ENCODE measurements at regions not wholly inside any gene's neighbourhood (a gene's known extent, or its start where the extent isn't known, plus 50 kb on each side); places are given as distances from the start of the nearest gene placed in this dataset.

GRCh38 chr2:108079736-108080135 is 93.4 kb downstream of the SLC5A7 start:
- DNase-seq (ENCODE audit: low read depth, low spot score), result no peak
- no peak for TF ChIP-seq CTCF (IDR thresholded peaks at IDR 0.05; ENCODE audit: low read depth, low read length)
- in situ Hi-C loops (cut with HindIII; ENCODE audit: low sequenced_read_pairs), result no loop called here
- no peak overlapping the region for H3K4me3 ChIP-seq (ENCODE audit: low read depth, low read length)

- TF ChIP-seq CTCF (IDR thresholded peaks at IDR 0.05; ENCODE audit: low read depth, low read length), result no peak
- H3K4me3 ChIP-seq (ENCODE audit: low read depth, low read length), result no peak overlapping the region
- no peak for DNase-seq (ENCODE audit: low read depth, low spot score)
- in situ Hi-C loops (cut with HindIII; ENCODE audit: low sequenced_read_pairs), result no loop called here
Observed at GRCh38 chr2:108080177-108080576, 93.9 kb downstream of the SLC5A7 start.

GRCh38 chr2:108082978-108083377 is 96.7 kb downstream of the SLC5A7 start:
- DNase-seq (ENCODE audit: low read depth, low spot score), result no peak
- no peak overlapping the region for H3K4me3 ChIP-seq (ENCODE audit: low read depth, low read length)
- in situ Hi-C loops (cut with HindIII; ENCODE audit: low sequenced_read_pairs), result no loop called here
- TF ChIP-seq CTCF (IDR thresholded peaks at IDR 0.05; ENCODE audit: low read depth, low read length), result no peak

- DNase-seq (ENCODE audit: low read depth, low spot score), result no peak
- in situ Hi-C loops (cut with HindIII; ENCODE audit: low sequenced_read_pairs), result no loop called here
- no peak overlapping the region for H3K4me3 ChIP-seq (ENCODE audit: low read depth, low read length)
- TF ChIP-seq CTCF (IDR thresholded peaks at IDR 0.05; ENCODE audit: low read depth, low read length), result no peak
Observed at GRCh38 chr2:108084311-108084710, 98.0 kb downstream of the SLC5A7 start.

GRCh38 chr2:108092886-108093285 is 106.6 kb downstream of the SLC5A7 start:
- no peak for TF ChIP-seq CTCF (IDR thresholded peaks at IDR 0.05; ENCODE audit: low read depth, low read length)
- in situ Hi-C loops (cut with HindIII; ENCODE audit: low sequenced_read_pairs), result no loop called here
- no peak overlapping the region for H3K4me3 ChIP-seq (ENCODE audit: low read depth, low read length)
- DNase-seq (ENCODE audit: low read depth, low spot score), result no peak

GRCh38 chr2:108101481-108101880 is 115.2 kb downstream of the SLC5A7 start:
- no peak for TF ChIP-seq CTCF (IDR thresholded peaks at IDR 0.05; ENCODE audit: low read depth, low read length)
- in situ Hi-C loops (cut with HindIII; ENCODE audit: low sequenced_read_pairs), result no loop called here
- DNase-seq (ENCODE audit: low read depth, low spot score), result no peak
- H3K4me3 ChIP-seq (ENCODE audit: low read depth, low read length), result no peak overlapping the region

GRCh38 chr2:108106731-108107130 is 120.4 kb downstream of the SLC5A7 start:
- in situ Hi-C loops (cut with HindIII; ENCODE audit: low sequenced_read_pairs), result no loop called here
- no peak for DNase-seq (ENCODE audit: low read depth, low spot score)
- H3K4me3 ChIP-seq (ENCODE audit: low read depth, low read length), result no peak overlapping the region
- TF ChIP-seq CTCF (IDR thresholded peaks at IDR 0.05; ENCODE audit: low read depth, low read length), result no peak
